Femur (tissue), 1 donor: ENCODE measurements at regions not wholly inside any gene's neighbourhood (a gene's known extent, or its start where the extent isn't known, plus 50 kb on each side); places are given as distances from the start of the nearest gene placed in this dataset.
"Not testable (repeated sequence)": the region's sequence is repeated elsewhere in the genome, so short reads cannot be mapped to it uniquely, and the experiment has no call there.

ENCODE experiments used
- DNase-seq: peaks from one replicate; pipeline ENCODE4 v3.0.0-alpha.2; 2017

- DNase-seq, result no peak
These were observed 79.4 kb upstream of the DCN start for GRCh38 chr12:91261820-91262676.

GRCh38 chr12:91256411-91256810 is 73.8 kb upstream of the DCN start:
- DNase-seq, result peak; percentile 75

- no peak for DNase-seq
These were observed 69.7 kb upstream of the DCN start for GRCh38 chr12:91252341-91252740.

GRCh38 chr12:91250273-91250665 is 67.7 kb upstream of the DCN start:
- DNase-seq, result no peak

- no peak for DNase-seq
These were observed 67.1 kb upstream of the DCN start for GRCh38 chr12:91249518-91250272.

GRCh38 chr12:91249054-91249453 is 66.4 kb upstream of the DCN start:
- DNase-seq, result no peak

- not testable (repeated sequence) for DNase-seq
These were observed 60.6 kb upstream of the DCN start for GRCh38 chr12:91243177-91243576.

GRCh38 chr12:91241756-91242155 is 59.1 kb upstream of the DCN start:
- no peak for DNase-seq

GRCh38 chr12:91240386-91241095 is 57.9 kb upstream of the DCN start:
- DNase-seq, result no peak

GRCh38 chr12:91239481-91239880 is 56.9 kb upstream of the DCN start:
- DNase-seq, result peak; percentile 47
